DOHH2 (cell line): ENCODE measurements at regions not wholly inside any gene's neighbourhood (a gene's known extent, or its start where the extent isn't known, plus 50 kb on each side); places are given as distances from the start of the nearest gene placed in this dataset.

Source experiments
- EZH2phosphoT487 ChIP-seq: fragments of 200-600 bp; sonication (generic); IDR thresholded peaks from 2 replicates; pipeline ENCODE4 v1.6.1; 2017; ENCODE audit warnings: borderline replicate concordance, mild to moderate bottlenecking, antibody characterized with exemption, low read length, moderate library complexity, mixed read lengths
- TF ChIP-seq, protein P1 (sequence below): fragments of 200-600 bp; sonication (generic); IDR thresholded peaks from one replicate; pipeline ENCODE4 v1.5.1; 2014; ENCODE audit warnings: antibody characterized with exemption, mild to moderate bottlenecking, low read depth, low read length; ENCODE audit not compliant: poor library complexity, severe bottlenecking

- TF ChIP-seq, protein P1, sequence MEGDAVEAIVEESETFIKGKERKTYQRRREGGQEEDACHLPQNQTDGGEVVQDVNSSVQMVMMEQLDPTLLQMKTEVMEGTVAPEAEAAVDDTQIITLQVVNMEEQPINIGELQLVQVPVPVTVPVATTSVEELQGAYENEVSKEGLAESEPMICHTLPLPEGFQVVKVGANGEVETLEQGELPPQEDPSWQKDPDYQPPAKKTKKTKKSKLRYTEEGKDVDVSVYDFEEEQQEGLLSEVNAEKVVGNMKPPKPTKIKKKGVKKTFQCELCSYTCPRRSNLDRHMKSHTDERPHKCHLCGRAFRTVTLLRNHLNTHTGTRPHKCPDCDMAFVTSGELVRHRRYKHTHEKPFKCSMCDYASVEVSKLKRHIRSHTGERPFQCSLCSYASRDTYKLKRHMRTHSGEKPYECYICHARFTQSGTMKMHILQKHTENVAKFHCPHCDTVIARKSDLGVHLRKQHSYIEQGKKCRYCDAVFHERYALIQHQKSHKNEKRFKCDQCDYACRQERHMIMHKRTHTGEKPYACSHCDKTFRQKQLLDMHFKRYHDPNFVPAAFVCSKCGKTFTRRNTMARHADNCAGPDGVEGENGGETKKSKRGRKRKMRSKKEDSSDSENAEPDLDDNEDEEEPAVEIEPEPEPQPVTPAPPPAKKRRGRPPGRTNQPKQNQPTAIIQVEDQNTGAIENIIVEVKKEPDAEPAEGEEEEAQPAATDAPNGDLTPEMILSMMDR: no peak
- no peak for TF ChIP-seq EZH2phosphoT487
Measured at GRCh38 chr2:39504790-39505335, 67.8 kb upstream of the MAP4K3 start.
